ENCODE measurements at regions not wholly inside any gene's neighbourhood (a gene's known extent, or its start where the extent isn't known, plus 50 kb on each side); places are given as distances from the start of the nearest gene placed in this dataset.
"Not testable (repeated sequence)": the region's sequence is repeated elsewhere in the genome, so short reads cannot be mapped to it uniquely, and the experiment has no call there.

DNA sequence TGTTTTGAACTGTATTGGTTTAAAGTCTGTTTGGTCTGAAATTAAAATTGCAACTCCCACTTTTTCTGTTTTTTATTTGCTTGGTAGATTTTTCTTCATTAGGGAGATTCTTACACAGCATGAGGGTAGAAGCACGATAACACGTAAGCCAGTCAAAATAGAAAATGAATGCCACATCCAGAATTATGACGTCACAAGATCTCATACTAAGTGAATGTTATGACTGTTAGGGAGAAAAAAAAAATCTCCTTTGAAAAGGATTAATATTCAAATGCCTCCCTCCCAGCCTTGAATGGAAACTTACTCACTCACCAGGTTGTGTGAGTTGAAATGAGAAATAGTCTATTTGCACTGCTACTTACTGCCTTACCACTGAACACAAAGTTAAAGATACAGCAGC lies 670.8 kb downstream of the TFAP2A start:
- H3K36me3 ChIP-seq: no peaks in the 10 kb centered on the region
- TF ChIP-seq POLR2AphosphoS5 (IDR thresholded peaks at IDR 0.05; ENCODE audit: insufficient read depth in 1 of 2, low read depth in 1 of 2): no peak
- TF ChIP-seq POLR2A (IDR thresholded peaks at IDR 0.05): no peak
- TF ChIP-seq, protein P1, sequence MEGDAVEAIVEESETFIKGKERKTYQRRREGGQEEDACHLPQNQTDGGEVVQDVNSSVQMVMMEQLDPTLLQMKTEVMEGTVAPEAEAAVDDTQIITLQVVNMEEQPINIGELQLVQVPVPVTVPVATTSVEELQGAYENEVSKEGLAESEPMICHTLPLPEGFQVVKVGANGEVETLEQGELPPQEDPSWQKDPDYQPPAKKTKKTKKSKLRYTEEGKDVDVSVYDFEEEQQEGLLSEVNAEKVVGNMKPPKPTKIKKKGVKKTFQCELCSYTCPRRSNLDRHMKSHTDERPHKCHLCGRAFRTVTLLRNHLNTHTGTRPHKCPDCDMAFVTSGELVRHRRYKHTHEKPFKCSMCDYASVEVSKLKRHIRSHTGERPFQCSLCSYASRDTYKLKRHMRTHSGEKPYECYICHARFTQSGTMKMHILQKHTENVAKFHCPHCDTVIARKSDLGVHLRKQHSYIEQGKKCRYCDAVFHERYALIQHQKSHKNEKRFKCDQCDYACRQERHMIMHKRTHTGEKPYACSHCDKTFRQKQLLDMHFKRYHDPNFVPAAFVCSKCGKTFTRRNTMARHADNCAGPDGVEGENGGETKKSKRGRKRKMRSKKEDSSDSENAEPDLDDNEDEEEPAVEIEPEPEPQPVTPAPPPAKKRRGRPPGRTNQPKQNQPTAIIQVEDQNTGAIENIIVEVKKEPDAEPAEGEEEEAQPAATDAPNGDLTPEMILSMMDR (IDR thresholded peaks at IDR 0.05): no peak

DNA sequence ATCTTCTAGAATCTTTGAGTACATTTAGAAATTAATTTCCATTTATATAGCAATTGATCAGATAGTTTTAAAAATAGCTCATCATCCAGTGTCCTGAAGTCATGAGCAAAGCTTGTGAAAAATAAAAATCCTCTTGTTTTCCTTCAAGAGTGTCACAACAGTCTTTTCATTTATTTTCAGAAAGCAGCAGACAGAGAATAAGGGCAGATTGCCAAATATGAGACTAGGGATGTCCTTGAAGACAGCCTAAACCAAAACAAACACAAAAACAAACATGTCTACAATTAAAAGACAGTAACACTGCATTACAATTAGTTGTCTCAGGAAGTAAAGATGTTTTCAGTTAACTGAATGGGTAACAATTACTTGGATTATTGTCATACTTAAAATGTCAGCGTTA lies 682.8 kb downstream of the TFAP2A start:
- Histone ChIP-seq H3K4me1 (no peaks in the 10 kb centered on the region), H3K27ac (no peak overlapping the region), H3K36me3 (no peaks in the 10 kb centered on the region), H3K27me3 (no peaks in the 10 kb centered on the region), H3K9me3 (no peaks in the 10 kb centered on the region), H3K4me3 (no peak overlapping the region)
- TF ChIP-seq POLR2AphosphoS5 (IDR thresholded peaks at IDR 0.05; ENCODE audit: insufficient read depth in 1 of 2, low read depth in 1 of 2): no peak
- TF ChIP-seq POLR2A (IDR thresholded peaks at IDR 0.05): no peak
- TF ChIP-seq, protein P1 (IDR thresholded peaks at IDR 0.05): no peak
- DNase-seq (ENCODE audit: extremely low spot score in 2 of 2): no peak
- intact Hi-C loops (cut with DNase I): no loop called here

More for the DNA sequence above, 670.8 kb downstream of the TFAP2A start:
- H3K4me1 ChIP-seq: no peaks in the 10 kb centered on the region
- H3K27ac ChIP-seq: no peak overlapping the region
- H3K4me3 ChIP-seq: no peak overlapping the region
- no peaks in the 10 kb centered on the region for H3K27me3 ChIP-seq
- H3K9me3 ChIP-seq: no peaks in the 10 kb centered on the region
- intact Hi-C loops (cut with DNase I): no loop called here
- DNase-seq (ENCODE audit: extremely low spot score in 2 of 2): no peak

DNA sequence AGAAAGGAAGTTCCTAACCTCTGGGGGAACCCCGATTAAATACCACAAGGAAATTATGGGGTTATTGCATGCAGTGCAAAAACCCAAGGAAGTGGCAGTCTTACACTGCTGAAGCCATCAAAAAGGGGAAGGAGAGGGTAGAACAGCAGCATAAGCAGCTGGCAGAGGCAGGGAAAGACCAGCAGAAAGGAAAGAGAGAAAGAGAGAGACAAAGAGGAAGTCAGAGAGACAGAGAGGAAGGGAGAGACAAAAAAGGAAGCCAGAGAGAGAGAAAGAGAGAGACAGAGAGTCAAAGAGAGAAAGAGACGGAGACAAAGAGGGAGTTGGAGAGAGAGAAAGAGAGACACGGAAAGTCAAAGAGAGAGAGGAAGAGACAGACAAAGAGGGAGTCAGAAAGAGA lies 689.1 kb downstream of the TFAP2A start:
- H3K27ac ChIP-seq; H3K9me3 ChIP-seq; DNase-seq (ENCODE audit: extremely low spot score in 2 of 2); H3K4me3 ChIP-seq; H3K4me1 ChIP-seq; H3K27me3 ChIP-seq; intact Hi-C loops (cut with DNase I); H3K36me3 ChIP-seq: not testable (repeated sequence)

DNA sequence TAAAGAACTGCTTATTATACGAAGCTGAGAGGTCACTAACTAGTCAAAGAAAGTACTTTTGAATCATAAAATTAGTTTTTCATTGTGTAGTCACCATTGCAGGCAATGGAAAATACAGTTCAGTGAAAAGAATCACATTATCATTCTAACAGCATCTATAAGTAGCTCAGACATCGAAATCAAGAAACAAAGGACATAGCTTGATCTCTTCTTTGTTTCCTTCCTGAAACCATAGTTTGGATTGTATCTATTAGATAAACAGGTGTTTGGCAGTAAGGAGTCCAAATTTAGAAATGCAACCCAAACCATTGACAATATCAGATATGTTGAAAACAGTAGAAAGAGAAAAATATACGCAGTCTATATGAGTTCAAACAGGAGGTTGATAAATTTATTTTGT lies 697.3 kb downstream of the TFAP2A start:
- no peaks in the 10 kb centered on the region for H3K27me3 ChIP-seq
- H3K27ac ChIP-seq: no peak overlapping the region
- intact Hi-C loops (cut with DNase I): no loop called here
- no peaks in the 10 kb centered on the region for H3K9me3 ChIP-seq
- no peak for TF ChIP-seq POLR2A (IDR thresholded peaks at IDR 0.05)
- no peak for TF ChIP-seq POLR2AphosphoS5 (IDR thresholded peaks at IDR 0.05; ENCODE audit: insufficient read depth in 1 of 2, low read depth in 1 of 2)
- TF ChIP-seq, protein P1 (IDR thresholded peaks at IDR 0.05): no peak
- H3K4me3 ChIP-seq: no peak overlapping the region
- H3K4me1 ChIP-seq: no peaks in the 10 kb centered on the region
- no peaks in the 10 kb centered on the region for H3K36me3 ChIP-seq
- DNase-seq (ENCODE audit: extremely low spot score in 2 of 2): no peak

DNA sequence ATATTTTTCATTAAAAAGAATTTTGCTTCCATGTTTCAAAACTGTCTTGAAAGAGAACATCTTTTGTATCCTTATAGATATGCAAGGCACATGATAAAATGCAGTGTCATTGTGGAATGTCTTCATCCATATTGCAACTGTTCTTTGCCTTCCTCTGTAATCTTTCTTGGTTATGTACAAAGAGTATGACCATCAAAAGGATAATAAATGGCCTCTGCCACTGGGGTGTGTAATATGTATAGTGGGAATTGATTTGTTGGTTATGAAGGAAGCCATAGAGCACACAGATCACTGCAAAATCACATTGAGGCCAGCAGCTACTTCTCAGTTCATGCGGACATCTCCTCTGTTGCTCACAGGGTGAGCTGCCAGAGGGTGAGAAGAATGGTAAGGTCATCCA lies 703.5 kb downstream of the TFAP2A start:
- TF ChIP-seq, protein P1 (IDR thresholded peaks at IDR 0.05): no peak
- TF ChIP-seq POLR2AphosphoS5 (IDR thresholded peaks at IDR 0.05; ENCODE audit: insufficient read depth in 1 of 2, low read depth in 1 of 2) (no peak), POLR2A (IDR thresholded peaks at IDR 0.05) (no peak)
- no peaks in the 10 kb centered on the region for H3K36me3 ChIP-seq
- H3K4me3 ChIP-seq: no peak overlapping the region
- no peak overlapping the region for H3K27ac ChIP-seq
- no peaks in the 10 kb centered on the region for H3K27me3 ChIP-seq
- no peak for DNase-seq (ENCODE audit: extremely low spot score in 2 of 2)
- H3K9me3 ChIP-seq: no peaks in the 10 kb centered on the region
- intact Hi-C loops (cut with DNase I): no loop called here
- H3K4me1 ChIP-seq: no peaks in the 10 kb centered on the region

DNA sequence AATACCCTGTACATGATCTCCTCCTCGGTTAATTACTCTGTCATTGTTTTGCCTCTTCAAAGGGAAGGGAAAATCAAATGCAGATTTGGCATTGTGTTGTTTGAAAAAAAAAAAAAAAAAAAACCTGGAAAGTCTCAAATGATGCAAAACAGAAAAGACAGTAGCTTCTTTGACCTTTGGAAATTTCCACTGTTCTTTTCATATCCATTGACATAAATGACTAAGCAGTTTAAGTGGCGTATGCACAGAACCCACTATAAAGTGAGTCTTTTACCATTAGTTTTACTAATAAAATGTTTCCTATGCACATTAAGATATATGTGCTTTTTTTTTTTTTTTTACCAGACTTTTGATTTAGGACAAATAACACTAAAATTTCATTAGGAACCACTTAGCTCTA lies 704.3 kb downstream of the TFAP2A start:
- TF ChIP-seq, protein P1 (IDR thresholded peaks at IDR 0.05): no peak
- TF ChIP-seq POLR2AphosphoS5 (IDR thresholded peaks at IDR 0.05; ENCODE audit: insufficient read depth in 1 of 2, low read depth in 1 of 2) (no peak), POLR2A (IDR thresholded peaks at IDR 0.05) (no peak)
- no peak for DNase-seq (ENCODE audit: extremely low spot score in 2 of 2)
- H3K9me3 ChIP-seq: no peaks in the 10 kb centered on the region
- H3K4me1 ChIP-seq: no peaks in the 10 kb centered on the region
- H3K36me3 ChIP-seq: no peaks in the 10 kb centered on the region
- H3K4me3 ChIP-seq: no peak overlapping the region
- H3K27me3 ChIP-seq: no peaks in the 10 kb centered on the region
- H3K27ac ChIP-seq: no peak overlapping the region
- intact Hi-C loops (cut with DNase I): no loop called here

Measured in vagina (tissue), 2 donors.